ENCODE measurements at regions not wholly inside any gene's neighbourhood (a gene's known extent, or its start where the extent isn't known, plus 50 kb on each side); places are given as distances from the start of the nearest gene placed in this dataset.
"Not testable (repeated sequence)": the region's sequence is repeated elsewhere in the genome, so short reads cannot be mapped to it uniquely, and the experiment has no call there.

DNA sequence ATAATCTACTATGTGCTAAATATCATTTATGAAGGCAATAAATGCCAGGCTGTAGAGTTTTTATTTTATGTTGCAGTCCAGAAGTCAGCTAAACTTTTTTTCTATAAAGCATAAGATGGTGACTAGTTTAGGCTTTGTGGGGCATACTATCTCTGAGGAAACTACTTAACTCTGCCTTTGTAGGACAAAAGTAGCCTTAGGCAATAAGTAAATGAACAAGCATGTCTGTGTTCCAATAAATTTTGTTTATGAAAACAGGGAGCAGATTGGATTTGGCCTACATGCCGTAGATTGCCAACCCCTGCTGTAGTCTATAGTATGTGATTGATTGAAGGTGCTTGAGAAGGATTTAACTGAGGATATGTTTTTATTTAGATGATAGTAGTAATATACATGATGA, 502.5 kb upstream of the NAALADL2 start:
- H3K27me3 ChIP-seq: no peaks in the 10 kb centered on the region
- H3K4me3 ChIP-seq: no peak overlapping the region
- intact Hi-C loops (cut with DNase I): no loop called here
- H3K36me3 ChIP-seq: no peaks in the 10 kb centered on the region
- no peaks in the 10 kb centered on the region for H3K9me3 ChIP-seq
- H3K9ac ChIP-seq (ENCODE audit: low read depth in 2 of 2, low read length in 2 of 2): no peak overlapping the region
- TF ChIP-seq, protein P1, sequence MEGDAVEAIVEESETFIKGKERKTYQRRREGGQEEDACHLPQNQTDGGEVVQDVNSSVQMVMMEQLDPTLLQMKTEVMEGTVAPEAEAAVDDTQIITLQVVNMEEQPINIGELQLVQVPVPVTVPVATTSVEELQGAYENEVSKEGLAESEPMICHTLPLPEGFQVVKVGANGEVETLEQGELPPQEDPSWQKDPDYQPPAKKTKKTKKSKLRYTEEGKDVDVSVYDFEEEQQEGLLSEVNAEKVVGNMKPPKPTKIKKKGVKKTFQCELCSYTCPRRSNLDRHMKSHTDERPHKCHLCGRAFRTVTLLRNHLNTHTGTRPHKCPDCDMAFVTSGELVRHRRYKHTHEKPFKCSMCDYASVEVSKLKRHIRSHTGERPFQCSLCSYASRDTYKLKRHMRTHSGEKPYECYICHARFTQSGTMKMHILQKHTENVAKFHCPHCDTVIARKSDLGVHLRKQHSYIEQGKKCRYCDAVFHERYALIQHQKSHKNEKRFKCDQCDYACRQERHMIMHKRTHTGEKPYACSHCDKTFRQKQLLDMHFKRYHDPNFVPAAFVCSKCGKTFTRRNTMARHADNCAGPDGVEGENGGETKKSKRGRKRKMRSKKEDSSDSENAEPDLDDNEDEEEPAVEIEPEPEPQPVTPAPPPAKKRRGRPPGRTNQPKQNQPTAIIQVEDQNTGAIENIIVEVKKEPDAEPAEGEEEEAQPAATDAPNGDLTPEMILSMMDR (IDR thresholded peaks at IDR 0.05): no peak
- DNase-seq: no peak
- H3K27ac ChIP-seq: no peak overlapping the region
- H3K4me1 ChIP-seq: no peaks in the 10 kb centered on the region

DNA sequence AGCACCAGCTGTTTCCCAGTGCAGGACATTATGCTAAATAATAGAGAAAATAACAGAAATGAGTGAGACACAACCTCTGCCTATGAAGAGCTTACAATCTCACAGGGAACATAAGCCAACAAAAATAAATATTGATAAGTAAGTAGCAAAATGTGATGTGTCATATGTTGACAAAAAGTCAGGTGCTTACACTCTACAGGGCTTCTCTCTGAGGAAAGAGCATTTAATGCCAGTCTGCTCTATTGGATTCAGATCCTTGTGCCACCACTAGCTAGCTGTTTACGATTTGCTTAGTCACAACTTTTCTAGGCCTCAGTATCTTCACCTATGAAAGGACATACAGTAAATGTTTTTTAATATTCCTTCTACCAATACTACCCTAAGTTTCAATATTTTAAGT, 500.9 kb upstream of the NAALADL2 start:
- TF ChIP-seq, protein P1 (IDR thresholded peaks at IDR 0.05): no peak
- no peaks in the 10 kb centered on the region for H3K27me3 ChIP-seq
- no peak overlapping the region for H3K4me3 ChIP-seq
- intact Hi-C loops (cut with DNase I): no loop called here
- H3K4me1 ChIP-seq: no peaks in the 10 kb centered on the region
- no peak for DNase-seq
- no peaks in the 10 kb centered on the region for H3K36me3 ChIP-seq
- no peaks in the 10 kb centered on the region for H3K9me3 ChIP-seq
- no peak overlapping the region for H3K9ac ChIP-seq (ENCODE audit: low read depth in 2 of 2, low read length in 2 of 2)
- H3K27ac ChIP-seq: no peak overlapping the region

DNA sequence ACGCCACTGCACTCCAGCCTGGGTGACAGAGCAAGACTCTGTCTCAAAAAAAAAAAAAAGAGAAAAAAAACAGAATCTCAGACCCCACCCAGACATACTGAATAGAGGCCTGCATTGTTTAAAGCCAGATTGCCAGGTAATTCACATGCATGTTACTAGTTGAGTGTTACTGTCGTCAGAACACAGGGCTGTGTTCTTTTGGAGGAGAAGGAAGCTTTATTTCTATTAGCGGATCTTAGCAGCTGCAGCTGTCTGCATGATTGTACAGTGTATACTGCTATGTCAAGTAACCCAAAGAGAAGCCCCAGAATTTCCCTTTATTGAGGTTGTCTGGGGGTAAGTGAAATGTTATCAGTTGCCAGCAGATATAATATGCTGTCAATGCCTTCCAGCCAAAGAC, 496.6 kb upstream of the NAALADL2 start:
- intact Hi-C loops (cut with DNase I): no loop called here
- Histone ChIP-seq H3K27ac (no peak overlapping the region), H3K4me3 (no peak overlapping the region), H3K9me3 (no peaks in the 10 kb centered on the region), H3K9ac (ENCODE audit: low read depth in 2 of 2, low read length in 2 of 2) (no peak overlapping the region), H3K36me3 (no peaks in the 10 kb centered on the region), H3K27me3 (no peaks in the 10 kb centered on the region), H3K4me1 (no peaks in the 10 kb centered on the region)
- no peak for DNase-seq
- TF ChIP-seq, protein P1 (IDR thresholded peaks at IDR 0.05): no peak

DNA sequence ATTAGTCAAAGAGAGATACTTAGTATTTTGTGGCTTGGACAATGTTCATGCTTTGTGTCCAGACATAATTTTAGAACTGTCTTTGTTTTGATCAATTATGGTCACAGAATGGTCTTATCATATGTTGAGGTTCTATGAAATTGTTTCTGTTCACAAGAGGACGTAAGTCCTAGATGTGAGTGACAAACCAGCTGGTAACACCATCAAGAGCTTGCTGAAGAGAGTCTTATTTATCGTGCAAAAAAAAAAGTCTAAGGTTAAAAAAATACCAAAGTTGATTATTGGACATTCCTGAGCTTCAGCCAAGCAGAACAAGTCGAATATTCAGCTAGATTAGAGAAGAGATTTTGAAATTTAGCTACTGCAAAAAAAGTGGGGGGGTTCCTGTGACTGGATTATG, 495.9 kb upstream of the NAALADL2 start:
- TF ChIP-seq, protein P1 (IDR thresholded peaks at IDR 0.05): no peak
- H3K27me3 ChIP-seq: no peaks in the 10 kb centered on the region
- no peak for DNase-seq
- no peaks in the 10 kb centered on the region for H3K4me1 ChIP-seq
- H3K36me3 ChIP-seq: no peaks in the 10 kb centered on the region
- intact Hi-C loops (cut with DNase I): no loop called here
- no peak overlapping the region for H3K27ac ChIP-seq
- no peaks in the 10 kb centered on the region for H3K9me3 ChIP-seq
- H3K4me3 ChIP-seq: no peak overlapping the region
- no peak overlapping the region for H3K9ac ChIP-seq (ENCODE audit: low read depth in 2 of 2, low read length in 2 of 2)

DNA sequence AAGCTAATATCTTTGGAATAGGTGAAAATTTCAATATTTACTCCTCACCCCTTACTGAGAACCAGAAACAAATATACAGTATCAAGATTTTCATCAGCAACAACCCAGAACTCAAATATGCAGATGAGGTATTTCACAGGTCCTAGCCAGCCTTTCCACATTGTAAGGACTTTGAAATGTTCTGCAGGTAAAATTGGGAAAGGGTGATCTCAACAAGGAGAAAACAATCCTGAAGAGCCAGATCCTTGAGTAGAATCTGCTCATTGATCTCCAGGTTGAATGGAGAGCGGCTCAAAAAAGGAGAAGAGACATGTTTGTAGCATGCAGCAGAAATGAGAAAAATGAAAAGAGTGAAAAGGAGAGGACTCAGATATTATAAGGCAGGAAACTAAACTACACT, 493.3 kb upstream of the NAALADL2 start:
- no peak for DNase-seq
- Histone ChIP-seq H3K9me3 (no peaks in the 10 kb centered on the region), H3K4me3 (no peak overlapping the region), H3K27me3 (no peaks in the 10 kb centered on the region), H3K27ac (no peak overlapping the region), H3K36me3 (no peaks in the 10 kb centered on the region), H3K4me1 (no peaks in the 10 kb centered on the region), H3K9ac (ENCODE audit: low read depth in 2 of 2, low read length in 2 of 2) (no peak overlapping the region)
- intact Hi-C loops (cut with DNase I): no loop called here
- TF ChIP-seq, protein P1 (IDR thresholded peaks at IDR 0.05): no peak

DNA sequence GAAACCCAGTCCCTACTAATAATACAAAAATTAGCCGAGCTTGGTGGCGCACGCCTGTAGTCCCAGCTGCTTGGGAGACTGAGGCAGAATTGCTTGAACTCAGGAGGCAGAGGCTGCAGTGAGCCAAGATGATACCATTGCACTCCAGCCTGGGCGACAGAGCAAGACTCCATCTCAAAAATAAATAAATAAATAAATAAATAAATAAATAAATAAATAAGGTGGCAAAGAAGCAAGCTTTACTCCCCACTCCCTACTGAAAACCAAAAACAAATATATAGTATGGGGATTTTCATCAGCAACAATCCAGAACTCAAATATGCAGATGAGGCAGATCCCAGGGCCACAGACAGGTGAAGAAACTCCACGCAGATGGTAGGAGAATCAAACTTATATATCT, 492.2 kb upstream of the NAALADL2 start:
- intact Hi-C loops (cut with DNase I); H3K4me3 ChIP-seq; H3K4me1 ChIP-seq; H3K27me3 ChIP-seq; H3K9me3 ChIP-seq; H3K27ac ChIP-seq; H3K36me3 ChIP-seq; DNase-seq; H3K9ac ChIP-seq (ENCODE audit: low read depth in 2 of 2, low read length in 2 of 2): not testable (repeated sequence)
